Smooth muscle cell (in vitro differentiated cells): ENCODE measurements at regions not wholly inside any gene's neighbourhood (a gene's known extent, or its start where the extent isn't known, plus 50 kb on each side); places are given as distances from the start of the nearest gene placed in this dataset.

Source experiments
- DNase-seq: peaks from one replicate; lab custom pipeline; 2025; ENCODE audit not compliant: unreplicated experiment; lab: John Stamatoyannopoulos, UW
- H2AFZ ChIP-seq: fragments of 200-600 bp; sonication (generic); 2 replicates; pipeline ENCODE4 v1.6.0; 2016; ENCODE audit warnings: antibody characterized with exemption, low read depth, mild to moderate bottlenecking
- H3F3A ChIP-seq: fragments of 200-600 bp; sonication (generic); 2 replicates; pipeline ENCODE4 v1.6.0; 2017; ENCODE audit warnings: antibody characterized with exemption, low read depth
- H3K27ac ChIP-seq: fragments of 200-600 bp; sonication (generic); 2 replicates; pipeline ENCODE4 v1.5.1; 2016; ENCODE audit warnings: low read depth, mild to moderate bottlenecking
- H3K27me3 ChIP-seq: fragments of 200-600 bp; sonication (generic); 2 replicates; pipeline ENCODE4 v1.6.1; 2016; ENCODE audit warnings: low read depth, mild to moderate bottlenecking
- H3K36me3 ChIP-seq: fragments of 200-600 bp; sonication (generic); 2 replicates; pipeline ENCODE4 v1.5.1; 2016; ENCODE audit warnings: low read depth
- H3K4me1 ChIP-seq: fragments of 200-600 bp; sonication (generic); 2 replicates; pipeline ENCODE4 v1.5.1; 2016; ENCODE audit warnings: low read depth
- H3K4me2 ChIP-seq: fragments of 200-600 bp; sonication (generic); 2 replicates; pipeline ENCODE4 v1.6.0; 2016; ENCODE audit warnings: mild to moderate bottlenecking
- H3K4me3 ChIP-seq: fragments of 200-600 bp; sonication (generic); 2 replicates; pipeline ENCODE4 v1.5.1; 2016; ENCODE audit warnings: mild to moderate bottlenecking
- H3K79me2 ChIP-seq: fragments of 200-600 bp; sonication (generic); 2 replicates; pipeline ENCODE4 v1.6.0; 2016; ENCODE audit warnings: low read depth, mild to moderate bottlenecking
- H3K9ac ChIP-seq: fragments of 200-600 bp; sonication (generic); 2 replicates; pipeline ENCODE4 v1.6.0; 2016; ENCODE audit warnings: low read depth
- H3K9me3 ChIP-seq: fragments of 200-600 bp; sonication (generic); replicated peaks from 2 replicates; pipeline ENCODE4 v1.5.1; 2016; ENCODE audit warnings: low read depth
- H4K20me1 ChIP-seq: fragments of 200-600 bp; sonication (generic); 2 replicates; pipeline ENCODE4 v1.6.0; 2016; ENCODE audit warnings: low read depth
- CTCF ChIP-seq: fragments of 200-600 bp; sonication (generic); IDR thresholded peaks from 2 replicates; pipeline ENCODE4 v1.5.1; 2017; ENCODE audit warnings: borderline replicate concordance, mild to moderate bottlenecking, antibody characterized with exemption; ENCODE audit not compliant: insufficient read depth, poor library complexity, severe bottlenecking
- WGBS: methylation state at CpG from one replicate; pipeline ENCODE4 v1.1.7; 2016; ENCODE audit warnings: low lambda C conversion rate; 5-methylcytosine and 5-hydroxymethylcytosine counted together

- no peak overlapping the region for H3K9ac ChIP-seq
- DNase-seq = no peak
- H3K27ac ChIP-seq = no peak overlapping the region
- H2AFZ ChIP-seq = no peak overlapping the region
- WGBS = 12% methylated on average over 13 of the region's 13 CpGs
- no peaks in the 10 kb centered on the region for H3K79me2 ChIP-seq
- H3K4me1 ChIP-seq = no peaks in the 10 kb centered on the region
- peaks cover 40% of the 10 kb centered on the region for H3K27me3 ChIP-seq
- H3K4me3 ChIP-seq = no peak overlapping the region
- no peak for TF ChIP-seq CTCF
- H3F3A ChIP-seq = no peaks in the 10 kb centered on the region
- no peaks in the 10 kb centered on the region for H4K20me1 ChIP-seq
- no peaks in the 10 kb centered on the region for H3K36me3 ChIP-seq
- no peak overlapping the region for H3K4me2 ChIP-seq
- no peaks in the 10 kb centered on the region for H3K9me3 ChIP-seq
Measured at GRCh38 chr2:19675003-19675629, 226.7 kb downstream of the TTC32 start.

- no peak overlapping the region for H3K4me3 ChIP-seq
- 68% methylated on average over 16 of the region's 16 CpGs for WGBS
- no peak overlapping the region for H3K4me2 ChIP-seq
Measured at GRCh38 chr2:19674051-19675002, 227.5 kb downstream of the TTC32 start.

GRCh38 chr2:19673213-19673791, 228.5 kb downstream of the TTC32 start:
- no peak overlapping the region for H3K4me2 ChIP-seq
- H3K9me3 ChIP-seq = no peaks in the 10 kb centered on the region
- no peak for TF ChIP-seq CTCF
- H3K27ac ChIP-seq = no peak overlapping the region
- no peaks in the 10 kb centered on the region for H4K20me1 ChIP-seq
- no peak overlapping the region for H3K4me3 ChIP-seq
- H3K79me2 ChIP-seq = no peaks in the 10 kb centered on the region
- H3K9ac ChIP-seq = no peak overlapping the region
- DNase-seq = no peak
- H2AFZ ChIP-seq = no peak overlapping the region
- no peaks in the 10 kb centered on the region for H3K36me3 ChIP-seq
- peaks cover 3% of the 10 kb centered on the region for H3F3A ChIP-seq
- no peaks in the 10 kb centered on the region for H3K4me1 ChIP-seq
- WGBS = 55% methylated on average over 11 of the region's 11 CpGs
- peaks cover 36% of the 10 kb centered on the region for H3K27me3 ChIP-seq

More at GRCh38 chr2:19674051-19675002, 227.5 kb downstream of the TTC32 start:
- DNase-seq = no peak
- H3K4me1 ChIP-seq = no peaks in the 10 kb centered on the region
- no peaks in the 10 kb centered on the region for H4K20me1 ChIP-seq
- H2AFZ ChIP-seq = no peak overlapping the region
- H3K79me2 ChIP-seq = no peaks in the 10 kb centered on the region
- H3K36me3 ChIP-seq = no peaks in the 10 kb centered on the region
- H3K9me3 ChIP-seq = no peaks in the 10 kb centered on the region
- no peaks in the 10 kb centered on the region for H3F3A ChIP-seq
- no peak for TF ChIP-seq CTCF
- H3K27me3 ChIP-seq = peaks cover 40% of the 10 kb centered on the region
- H3K27ac ChIP-seq = no peak overlapping the region
- H3K9ac ChIP-seq = no peak overlapping the region
